Psoas muscle (tissue), 7 donors: ENCODE measurements at regions not wholly inside any gene's neighbourhood (a gene's known extent, or its start where the extent isn't known, plus 50 kb on each side); places are given as distances from the start of the nearest gene placed in this dataset.

Experiments used
- ATAC-seq, 4 donors: fragments of 200-7000 bp; cut with Tn5 transposase; one replicate each; pipeline ENCODE4 v1.9.1; 2020; ENCODE audit warnings: moderate library complexity in 3 of 4, mild to moderate bottlenecking in 2 of 4
- DNase-seq, 2 donors: peaks; one replicate each; pipeline ENCODE4 v3.0.0-alpha.2; 2020
- H3K27ac ChIP-seq: fragments of 200-600 bp; one replicate; pipeline ENCODE4 v1.8.0; 2022
- H3K27me3 ChIP-seq, 3 donors: fragments of 200-600 bp in 1 of 3; one replicate each; pipeline versions ENCODE4 v1.6.1 to v1.8.0; 2013 to 2022; ENCODE audit warnings: low read length in 2 of 3, mild to moderate bottlenecking in 2 of 3, moderate library complexity in 1 of 3; ENCODE audit not compliant: insufficient read depth in 3 of 3
- H3K36me3 ChIP-seq, 2 donors: fragments of 200-600 bp in 1 of 2; one replicate each; pipeline versions ENCODE4 v1.6.1 to v1.8.0; 2013 to 2022; ENCODE audit warnings: low read depth in 1 of 2, mild to moderate bottlenecking in 1 of 2, moderate library complexity in 1 of 2; ENCODE audit not compliant: insufficient read depth in 1 of 2
- H3K4me1 ChIP-seq: fragments of 200-600 bp; one replicate; pipeline ENCODE4 v1.8.0; 2022
- H3K4me3 ChIP-seq: fragments of 200-600 bp; one replicate; pipeline ENCODE4 v1.8.0; 2022; ENCODE audit warnings: mild to moderate bottlenecking
- H3K9me3 ChIP-seq: fragments of 200-600 bp; one replicate; pipeline ENCODE4 v1.8.0; 2022
- CTCF ChIP-seq: fragments of 200-600 bp; IDR thresholded peaks from one replicate; pipeline ENCODE4 v1.8.0; 2022; ENCODE audit warnings: antibody characterized with exemption
- WGBS, 3 donors: extraction: QIAGEN DNeasy Blood & Tissue Kit; methylation state at CpG; one replicate each; pipeline versions ENCODE4 v1.1.6 to v1.1.7; 2013; 5-methylcytosine and 5-hydroxymethylcytosine counted together
- intact Hi-C, 2 donors: fragments of 100-400 bp; cut with DNase I; formaldehyde crosslinking; loops; one replicate each; pipeline versions ENCODE4 v1.11.0 to v1.14.2; 2022
- donor health status: healthy with polysubstance abuse.
- donor health status: DM: no; HTN: no; CAD: no; lungs with moderate emphysema.
- donor health status: Bipolar disorder and iron deficiency.
- donor health status: healthy.
- donor health status: DM: yes; HTN: yes; CAD: no.
- donor health status: DM: no; HTN: no; CAD: no.
- donor health status: DM: yes; HTN: yes; CAD: no.

- DNase-seq (no peak), ATAC-seq (no peak)
- Histone ChIP-seq H3K4me3 (no peak overlapping the region), H3K4me1 (no peaks in the 10 kb centered on the region), H3K36me3 (no peaks in the 10 kb centered on the region), H3K27me3 (no peaks in the 10 kb centered on the region), H3K9me3 (no peaks in the 10 kb centered on the region), H3K27ac (no peak overlapping the region)
- intact Hi-C loops, result no loop called here
- TF ChIP-seq CTCF, result no peak
- WGBS, 3 donors, result 58 to 67% (median 65%) methylated on average over 2 of the region's 2 CpGs
These were observed 1003.0 kb downstream of the TTLL7 start for GRCh38 chr1:82995951-82996350.

- Histone ChIP-seq H3K27ac (no peak overlapping the region), H3K27me3 (no peaks in the 10 kb centered on the region), H3K4me3 (no peak overlapping the region), H3K36me3 (no peaks in the 10 kb centered on the region), H3K9me3 (no peaks in the 10 kb centered on the region), H3K4me1 (no peaks in the 10 kb centered on the region)
- DNase-seq, result no peak
- no peak for ATAC-seq
- intact Hi-C loops, result no loop called here
- WGBS, 3 donors, result 20 to 27% (median 26%) methylated on average over 3 of the region's 3 CpGs
- no peak for TF ChIP-seq CTCF
These were observed 1004.2 kb downstream of the TTLL7 start for GRCh38 chr1:82994616-82995263.

GRCh38 chr1:82991569-82991968 is 1007.4 kb downstream of the TTLL7 start:
- no peak for DNase-seq
- no peaks in the 10 kb centered on the region for H3K4me1 ChIP-seq
- H3K27ac ChIP-seq, result no peak overlapping the region
- 26 to 31% (median 28%) methylated on average over 2 of the region's 2 CpGs for WGBS, 3 donors
- no peaks in the 10 kb centered on the region for H3K9me3 ChIP-seq
- ATAC-seq, result peak in 2 of 4 donors; percentile 32 to 42
- H3K27me3 ChIP-seq, result no peaks in the 10 kb centered on the region
- intact Hi-C loops, result no loop called here
- no peaks in the 10 kb centered on the region for H3K36me3 ChIP-seq
- H3K4me3 ChIP-seq, result no peak overlapping the region
- TF ChIP-seq CTCF, result no peak

- Histone ChIP-seq H3K36me3 (no peaks in the 10 kb centered on the region), H3K27me3 (peaks cover 0 to under 1% (median 0%) of the 10 kb centered on the region in 3 donors), H3K4me1 (no peaks in the 10 kb centered on the region), H3K9me3 (no peaks in the 10 kb centered on the region), H3K4me3 (no peak overlapping the region), H3K27ac (no peak overlapping the region)
- TF ChIP-seq CTCF, result no peak
- no peak for DNase-seq
- intact Hi-C loops, result no loop called here
- ATAC-seq, result no peak
- 71 to 80% (median 75%) methylated on average over 7 of the region's 7 CpGs for WGBS, 3 donors
These were observed 1019.2 kb downstream of the TTLL7 start for GRCh38 chr1:82979593-82980236.
